A673 (cell line): ENCODE measurements at regions not wholly inside any gene's neighbourhood (a gene's known extent, or its start where the extent isn't known, plus 50 kb on each side); places are given as distances from the start of the nearest gene placed in this dataset.
A peak's percentile ranks its signal among the peaks of the same experiment; 100 is the strongest.

Experiments
- BruUV-seq: library from RNA; stranded (reverse); fragments of 400-500 nt; replicated peaks from 2 replicates; lab custom pipeline; 2021; lab: Mats Ljungman, UMichigan
- CTCF ChIA-PET: fragments of 300-600 bp; sonication (Branson Sonifier 250); formaldehyde crosslinking; loops from one replicate; lab custom pipeline; 2022; ENCODE audit warnings: antibody characterized with exemption; lab: Charles Lee
- POLR2A ChIA-PET: fragments of 300-600 bp; sonication (Branson Sonifier 250); formaldehyde crosslinking; loops from one replicate; lab custom pipeline; 2022; ENCODE audit warnings: antibody characterized with exemption; ENCODE audit not compliant: low non-redundant PET; lab: Charles Lee
- DNase-seq: peaks from one replicate; pipeline ENCODE4 v3.0.0-alpha.2; 2015; ENCODE audit warnings: low spot score
- H3K27ac ChIP-seq: fragments of 200-600 bp; sonication (generic); 2 replicates; pipeline ENCODE4 v1.5.1; 2016; ENCODE audit warnings: mixed run types, low read depth, mild to moderate bottlenecking, mixed read lengths, antibody characterized with exemption, low read length; ENCODE audit not compliant: poor library complexity, severe bottlenecking
- H3K27me3 ChIP-seq: fragments of 200-600 bp; sonication (generic); replicated peaks from 2 replicates; pipeline ENCODE4 v1.6.1; 2017; ENCODE audit warnings: mixed run types, low read depth, mild to moderate bottlenecking, mixed read lengths, antibody characterized with exemption, low read length; ENCODE audit not compliant: insufficient read depth, poor library complexity
- H3K36me3 ChIP-seq: fragments of 200-600 bp; sonication (generic); 2 replicates; pipeline ENCODE4 v1.6.1; 2016; ENCODE audit warnings: mixed run types, mild to moderate bottlenecking, mixed read lengths, antibody characterized with exemption, low read length; ENCODE audit not compliant: insufficient read depth, poor library complexity, severe bottlenecking
- H3K4me1 ChIP-seq: fragments of 200-600 bp; sonication (generic); 2 replicates; pipeline ENCODE4 v1.6.1; 2017; ENCODE audit warnings: mixed run types, mild to moderate bottlenecking, mixed read lengths, antibody characterized with exemption, low read length; ENCODE audit not compliant: insufficient read depth, poor library complexity, severe bottlenecking
- H3K4me3 ChIP-seq: fragments of 200-600 bp; sonication (generic); 2 replicates; pipeline ENCODE4 v1.5.1; 2016; ENCODE audit warnings: low read depth, mixed run types, mild to moderate bottlenecking, mixed read lengths, low read length; ENCODE audit not compliant: poor library complexity, severe bottlenecking
- H3K9me3 ChIP-seq: fragments of 200-600 bp; sonication (generic); 2 replicates; pipeline ENCODE4 v1.6.1; 2016; ENCODE audit warnings: mixed run types, low read depth, mild to moderate bottlenecking, mixed read lengths, antibody characterized with exemption, low read length; ENCODE audit not compliant: poor library complexity, severe bottlenecking
- EZH2 ChIP-seq: fragments of 200-600 bp; sonication (generic); IDR thresholded peaks from 2 replicates; pipeline ENCODE4 v1.6.1; 2017; ENCODE audit warnings: borderline replicate concordance, low read depth, mild to moderate bottlenecking, mixed read lengths, antibody characterized with exemption, low read length; ENCODE audit not compliant: poor library complexity, severe bottlenecking
- intact Hi-C: fragments of 100-400 bp; cut with micrococcal nuclease; formaldehyde crosslinking; loops from one replicate; pipeline ENCODE4 v1.10.0; 2022; ENCODE audit not compliant: unreplicated experiment
- TF ChIP-seq, protein P1 (sequence below): fragments of 300-800, 200-600 bp; sonication (generic); conservative IDR thresholded peaks from 2 replicates; pipeline ENCODE4 v1.5.1; 2017; ENCODE audit warnings: low read depth, mild to moderate bottlenecking, antibody characterized with exemption, low read length, moderate library complexity, mixed read lengths

DNA sequence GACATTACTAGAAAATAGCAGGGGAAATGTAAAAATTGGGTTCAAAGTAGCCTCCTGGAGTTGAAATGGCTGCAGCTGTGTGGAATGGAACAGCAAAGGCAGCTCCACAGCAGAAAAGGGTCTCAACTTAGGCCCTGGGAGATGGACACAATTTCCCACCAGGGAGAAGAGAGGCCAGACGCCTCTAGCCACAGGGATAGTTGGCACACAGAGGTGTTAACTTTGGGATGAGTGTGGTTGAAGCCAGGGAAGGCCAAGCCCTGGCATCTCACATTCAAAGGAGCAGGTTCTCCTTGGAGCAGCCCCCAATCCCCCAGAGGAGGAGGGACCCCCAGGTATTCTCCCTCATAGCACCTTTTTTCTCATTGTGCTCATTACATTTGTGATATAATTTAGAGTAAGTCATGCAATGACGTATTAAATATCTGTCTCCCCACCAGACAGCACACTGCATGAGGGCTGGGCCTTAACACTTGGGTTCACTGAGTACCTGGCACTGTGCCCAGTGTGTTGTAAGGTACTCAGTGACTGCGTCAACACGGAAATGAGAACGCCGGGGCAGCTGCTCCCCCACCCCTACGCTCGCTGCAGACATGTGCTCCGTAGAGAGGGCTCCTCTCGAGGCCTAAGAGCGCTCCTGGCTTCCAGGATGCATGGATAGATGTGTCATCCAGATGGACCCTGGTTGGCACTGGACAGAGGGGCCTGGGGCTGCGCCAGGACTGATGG lies 76.0 kb upstream of the CD93 start:
- peak; percentile 46 for DNase-seq
- H3K36me3 ChIP-seq = no peaks in the 10 kb centered on the region
- H3K9me3 ChIP-seq = no peaks in the 10 kb centered on the region
- CTCF ChIA-PET = no interaction called here
- H3K27ac ChIP-seq = no peak overlapping the region
- H3K27me3 ChIP-seq = no peaks in the 10 kb centered on the region
- no TSS peak for BruUV-seq
- peaks cover 9% of the 10 kb centered on the region for H3K4me1 ChIP-seq
- intact Hi-C loops = no loop called here
- TF ChIP-seq, protein P1, sequence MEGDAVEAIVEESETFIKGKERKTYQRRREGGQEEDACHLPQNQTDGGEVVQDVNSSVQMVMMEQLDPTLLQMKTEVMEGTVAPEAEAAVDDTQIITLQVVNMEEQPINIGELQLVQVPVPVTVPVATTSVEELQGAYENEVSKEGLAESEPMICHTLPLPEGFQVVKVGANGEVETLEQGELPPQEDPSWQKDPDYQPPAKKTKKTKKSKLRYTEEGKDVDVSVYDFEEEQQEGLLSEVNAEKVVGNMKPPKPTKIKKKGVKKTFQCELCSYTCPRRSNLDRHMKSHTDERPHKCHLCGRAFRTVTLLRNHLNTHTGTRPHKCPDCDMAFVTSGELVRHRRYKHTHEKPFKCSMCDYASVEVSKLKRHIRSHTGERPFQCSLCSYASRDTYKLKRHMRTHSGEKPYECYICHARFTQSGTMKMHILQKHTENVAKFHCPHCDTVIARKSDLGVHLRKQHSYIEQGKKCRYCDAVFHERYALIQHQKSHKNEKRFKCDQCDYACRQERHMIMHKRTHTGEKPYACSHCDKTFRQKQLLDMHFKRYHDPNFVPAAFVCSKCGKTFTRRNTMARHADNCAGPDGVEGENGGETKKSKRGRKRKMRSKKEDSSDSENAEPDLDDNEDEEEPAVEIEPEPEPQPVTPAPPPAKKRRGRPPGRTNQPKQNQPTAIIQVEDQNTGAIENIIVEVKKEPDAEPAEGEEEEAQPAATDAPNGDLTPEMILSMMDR = no peak
- TF ChIP-seq EZH2 = no peak
- no peak overlapping the region for H3K4me3 ChIP-seq
- POLR2A ChIA-PET = no interaction called here

DNA sequence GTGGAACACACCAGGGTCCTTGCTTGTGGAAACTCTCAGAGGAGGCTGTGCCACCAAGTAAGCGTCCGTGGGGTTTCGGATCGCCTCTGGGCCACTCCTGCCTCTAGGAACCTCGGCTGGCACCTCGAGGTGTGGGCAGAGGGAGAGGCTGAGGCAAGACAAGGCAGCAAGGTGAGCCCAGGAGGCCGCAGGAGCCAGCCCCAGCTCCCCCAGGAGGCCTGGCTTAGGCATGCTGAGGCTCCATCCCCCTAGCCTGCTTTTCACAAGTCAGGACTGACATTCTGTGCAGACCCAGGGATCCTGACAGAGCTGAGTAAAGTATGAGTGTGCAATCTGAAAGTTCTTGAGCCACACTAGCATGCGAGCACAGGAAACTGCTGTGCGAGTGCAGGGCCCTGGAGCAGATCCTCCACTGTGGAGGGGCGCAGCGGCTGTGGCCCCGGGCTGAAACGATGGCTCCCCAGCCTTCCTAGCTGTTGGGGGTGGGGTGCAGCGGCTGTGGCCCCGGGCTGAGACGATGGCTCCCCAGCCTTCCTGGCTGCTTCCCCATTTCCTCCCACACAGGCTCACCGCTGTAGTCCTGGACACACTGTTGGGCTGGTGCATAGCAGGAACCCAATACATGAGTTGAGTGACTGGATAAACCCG lies 75.2 kb upstream of the CD93 start:
- BruUV-seq = no TSS peak
- H3K4me1 ChIP-seq = peaks cover 9% of the 10 kb centered on the region
- intact Hi-C loops = no loop called here
- ChIA-PET CTCF (no interaction called here), POLR2A (no interaction called here)
- TF ChIP-seq, protein P1 = no peak
- no peak for TF ChIP-seq EZH2
- no peaks in the 10 kb centered on the region for H3K9me3 ChIP-seq
- H3K27me3 ChIP-seq = no peaks in the 10 kb centered on the region
- DNase-seq = no peak
- H3K4me3 ChIP-seq = no peak overlapping the region
- no peak overlapping the region for H3K27ac ChIP-seq
- no peaks in the 10 kb centered on the region for H3K36me3 ChIP-seq

DNA sequence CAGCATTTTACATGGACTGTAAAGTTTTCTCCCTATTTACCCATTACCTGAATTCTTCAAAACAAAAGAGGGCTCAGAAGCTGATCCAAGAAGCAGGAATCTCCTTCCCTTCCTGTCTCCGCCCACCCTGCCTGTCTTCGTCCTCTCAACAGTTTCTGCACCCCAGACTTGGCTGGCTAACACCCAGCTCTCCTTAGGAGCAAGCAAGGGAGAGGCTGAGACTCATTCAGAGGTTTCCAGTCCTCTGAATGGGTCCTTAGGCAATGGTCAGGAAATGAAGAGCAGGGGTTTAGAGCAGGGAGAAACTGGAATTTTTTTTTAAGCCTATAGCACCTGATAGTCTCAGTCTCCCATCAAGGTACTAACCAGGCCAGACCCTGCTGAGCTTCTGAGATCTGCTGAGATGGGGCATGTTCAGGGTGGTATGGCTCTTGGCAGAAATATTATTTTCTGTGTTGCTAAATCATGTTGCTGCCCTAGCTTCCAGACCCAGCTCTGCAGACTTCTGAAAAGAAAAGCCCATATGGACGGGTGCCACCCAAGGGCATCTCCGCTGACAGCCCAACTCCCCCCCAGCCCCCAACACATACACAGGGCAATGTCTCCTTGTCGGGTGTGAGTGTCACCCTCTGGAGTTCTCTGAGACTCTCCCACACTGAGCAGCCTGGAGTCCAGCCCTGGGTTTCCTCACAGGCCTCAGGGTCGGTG lies 74.6 kb upstream of the CD93 start:
- Histone ChIP-seq H3K27me3 (no peaks in the 10 kb centered on the region), H3K27ac (no peak overlapping the region), H3K4me1 (peaks cover 9% of the 10 kb centered on the region), H3K36me3 (no peaks in the 10 kb centered on the region), H3K4me3 (no peak overlapping the region), H3K9me3 (no peaks in the 10 kb centered on the region)
- BruUV-seq = no TSS peak
- TF ChIP-seq, protein P1 = no peak
- no peak for TF ChIP-seq EZH2
- intact Hi-C loops = no loop called here
- POLR2A ChIA-PET = no interaction called here
- CTCF ChIA-PET = interaction anchor here (0.5 kb wide), 1 partner anchor 14 kb away, joined by 4 read pairs; no protein-coding TSS in a partner anchor
- no peak for DNase-seq
